Neural cell (in vitro differentiated cells): ENCODE measurements at regions not wholly inside any gene's neighbourhood (a gene's known extent, or its start where the extent isn't known, plus 50 kb on each side); places are given as distances from the start of the nearest gene placed in this dataset.

ENCODE experiments used
- H2AFZ ChIP-seq: fragments of 200-600, 300-800 bp; sonication (generic), shearing (Covaris generic); 2 replicates; pipeline ENCODE4 v1.6.0; 2014; ENCODE audit warnings: low read depth, mild to moderate bottlenecking, antibody characterized with exemption, low read length, moderate library complexity
- H3F3A ChIP-seq: fragments of 200-600 bp; shearing (Covaris generic); 2 replicates; pipeline ENCODE4 v1.6.1; 2016; ENCODE audit warnings: mild to moderate bottlenecking, moderate library complexity, mixed read lengths, antibody characterized with exemption, low read length; ENCODE audit not compliant: insufficient read depth, poor library complexity, severe bottlenecking
- H3K27ac ChIP-seq: fragments of 200-600, 300-800 bp; sonication (generic), shearing (Covaris generic); 2 replicates; pipeline ENCODE4 v1.5.1; 2014; ENCODE audit warnings: mild to moderate bottlenecking, low read length, moderate library complexity
- H3K27me3 ChIP-seq: fragments of 300-800, 200-600 bp; sonication (generic), shearing (Covaris generic); 2 replicates; pipeline ENCODE4 v1.6.0; 2014; ENCODE audit warnings: mild to moderate bottlenecking, low read depth, low read length, moderate library complexity; ENCODE audit not compliant: insufficient read depth
- H3K36me3 ChIP-seq: fragments of 300-800, 200-600 bp; sonication (generic), shearing (Covaris generic); 2 replicates; pipeline ENCODE4 v1.5.1; 2014; ENCODE audit warnings: mild to moderate bottlenecking, antibody characterized with exemption, low read length, moderate library complexity; ENCODE audit not compliant: insufficient read depth
- H3K4me2 ChIP-seq: fragments of 300-800, 200-600 bp; sonication (generic), shearing (Covaris generic); 2 replicates; pipeline ENCODE4 v1.6.0; 2014; ENCODE audit warnings: mild to moderate bottlenecking, low read length
- H3K4me3 ChIP-seq: fragments of 300-800, 200-600 bp; sonication (generic), shearing (Covaris generic); 2 replicates; pipeline ENCODE4 v1.5.1; 2014; ENCODE audit warnings: mild to moderate bottlenecking, low read length, moderate library complexity
- H3K79me2 ChIP-seq: fragments of 200-600 bp; shearing (Covaris generic); replicated peaks from 2 replicates; pipeline ENCODE4 v1.6.0; 2014; ENCODE audit warnings: mild to moderate bottlenecking, low read length, moderate library complexity; ENCODE audit not compliant: insufficient read depth
- H3K9ac ChIP-seq: fragments of 300-800, 200-600 bp; sonication (generic), shearing (Covaris generic); 2 replicates; pipeline ENCODE4 v1.6.1; 2016; ENCODE audit warnings: mild to moderate bottlenecking, low read length, mixed read lengths
- H3K9me2 ChIP-seq: fragments of 200-600 bp; shearing (Covaris generic); 2 replicates; pipeline ENCODE4 v1.6.1; 2016; ENCODE audit warnings: mild to moderate bottlenecking, low read length, mixed read lengths; ENCODE audit not compliant: insufficient read depth
- H3K9me3 ChIP-seq: fragments of 200-600, 300-800 bp; sonication (generic), shearing (Covaris generic); 2 replicates; pipeline ENCODE4 v1.6.1; 2016; ENCODE audit warnings: mild to moderate bottlenecking, mixed run types, low read length, moderate library complexity, mixed read lengths
- H4K20me1 ChIP-seq: fragments of 200-600 bp; shearing (Covaris generic); 2 replicates; pipeline ENCODE4 v1.6.1; 2016; ENCODE audit warnings: mild to moderate bottlenecking, mixed run types; ENCODE audit not compliant: insufficient read depth
- EP300 ChIP-seq: fragments of 450-650 bp; conservative IDR thresholded peaks from 2 replicates; pipeline ENCODE4 v1.6.1; 2014; ENCODE audit warnings: antibody characterized with exemption, mild to moderate bottlenecking, moderate library complexity; ENCODE audit not compliant: poor library complexity, severe bottlenecking
- EZH2 ChIP-seq: fragments of 200-600, 300-800 bp; shearing (Covaris generic), sonication (generic); IDR thresholded peaks from 2 replicates; pipeline ENCODE4 v1.6.1; 2014; ENCODE audit warnings: antibody characterized with exemption, low read length, borderline replicate concordance, mild to moderate bottlenecking; ENCODE audit not compliant: insufficient read depth, poor library complexity, severe bottlenecking
- MXI1 ChIP-seq: fragments of 450-650 bp; conservative IDR thresholded peaks from 2 replicates; pipeline ENCODE4 v1.6.1; 2014; ENCODE audit warnings: antibody characterized with exemption, mild to moderate bottlenecking; ENCODE audit not compliant: poor library complexity, severe bottlenecking
- POLR2AphosphoS5 ChIP-seq: IDR thresholded peaks from 2 replicates; pipeline ENCODE4 v1.6.1; 2012
- RAD21 ChIP-seq: fragments of 450-650 bp; conservative IDR thresholded peaks from 2 replicates; pipeline ENCODE4 v1.6.1; 2014; ENCODE audit warnings: antibody characterized with exemption, mild to moderate bottlenecking, moderate library complexity
- REST ChIP-seq: IDR thresholded peaks from 2 replicates; pipeline ENCODE4 v1.6.1; 2012; ENCODE audit warnings: borderline replicate concordance
- SMC3 ChIP-seq: fragments of 450-650 bp; conservative IDR thresholded peaks from 2 replicates; pipeline ENCODE4 v1.6.1; 2014; ENCODE audit warnings: antibody characterized with exemption, mild to moderate bottlenecking, moderate library complexity; ENCODE audit not compliant: poor library complexity
- TAF1 ChIP-seq: IDR thresholded peaks from 2 replicates; pipeline ENCODE4 v1.6.1; 2012; ENCODE audit warnings: low read depth
- TF ChIP-seq, protein P1 (sequence below): fragments of 450-650 bp; IDR thresholded peaks from 2 replicates; pipeline ENCODE4 v1.5.1; 2014; ENCODE audit warnings: antibody characterized with exemption, mild to moderate bottlenecking, moderate library complexity; ENCODE audit not compliant: poor library complexity, severe bottlenecking

GRCh38 chr4:149296503-149296902, 519.1 kb downstream of the IQCM start:
- Histone ChIP-seq H3K79me2 (no peaks in the 10 kb centered on the region), H3K9me3 (no peaks in the 10 kb centered on the region), H3K9me2 (no peaks in the 10 kb centered on the region), H4K20me1 (no peaks in the 10 kb centered on the region), H3K27ac (no peak overlapping the region), H3F3A (no peaks in the 10 kb centered on the region), H2AFZ (no peak overlapping the region), H3K9ac (no peak overlapping the region), H3K4me2 (no peak overlapping the region), H3K27me3 (no peaks in the 10 kb centered on the region), H3K4me3 (no peak overlapping the region), H3K36me3 (no peaks in the 10 kb centered on the region)
- TF ChIP-seq TAF1 (no peak), EZH2 (no peak), EP300 (no peak), REST (no peak), POLR2AphosphoS5 (no peak), RAD21 (no peak), MXI1 (no peak), SMC3 (no peak)
- TF ChIP-seq, protein P1, sequence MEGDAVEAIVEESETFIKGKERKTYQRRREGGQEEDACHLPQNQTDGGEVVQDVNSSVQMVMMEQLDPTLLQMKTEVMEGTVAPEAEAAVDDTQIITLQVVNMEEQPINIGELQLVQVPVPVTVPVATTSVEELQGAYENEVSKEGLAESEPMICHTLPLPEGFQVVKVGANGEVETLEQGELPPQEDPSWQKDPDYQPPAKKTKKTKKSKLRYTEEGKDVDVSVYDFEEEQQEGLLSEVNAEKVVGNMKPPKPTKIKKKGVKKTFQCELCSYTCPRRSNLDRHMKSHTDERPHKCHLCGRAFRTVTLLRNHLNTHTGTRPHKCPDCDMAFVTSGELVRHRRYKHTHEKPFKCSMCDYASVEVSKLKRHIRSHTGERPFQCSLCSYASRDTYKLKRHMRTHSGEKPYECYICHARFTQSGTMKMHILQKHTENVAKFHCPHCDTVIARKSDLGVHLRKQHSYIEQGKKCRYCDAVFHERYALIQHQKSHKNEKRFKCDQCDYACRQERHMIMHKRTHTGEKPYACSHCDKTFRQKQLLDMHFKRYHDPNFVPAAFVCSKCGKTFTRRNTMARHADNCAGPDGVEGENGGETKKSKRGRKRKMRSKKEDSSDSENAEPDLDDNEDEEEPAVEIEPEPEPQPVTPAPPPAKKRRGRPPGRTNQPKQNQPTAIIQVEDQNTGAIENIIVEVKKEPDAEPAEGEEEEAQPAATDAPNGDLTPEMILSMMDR: no peak

- Histone ChIP-seq H3K4me3 (no peak overlapping the region), H3K36me3 (no peaks in the 10 kb centered on the region), H3K9me3 (no peaks in the 10 kb centered on the region), H3K4me2 (no peak overlapping the region), H2AFZ (no peak overlapping the region), H3K79me2 (no peaks in the 10 kb centered on the region), H3K9me2 (no peaks in the 10 kb centered on the region), H3K27me3 (no peaks in the 10 kb centered on the region), H3F3A (no peaks in the 10 kb centered on the region), H4K20me1 (no peaks in the 10 kb centered on the region), H3K9ac (no peak overlapping the region), H3K27ac (no peak overlapping the region)
- no peak for TF ChIP-seq EZH2
- TF ChIP-seq RAD21: no peak
- no peak for TF ChIP-seq EP300
- TF ChIP-seq, protein P1: no peak
- no peak for TF ChIP-seq TAF1
- TF ChIP-seq POLR2AphosphoS5: no peak
- no peak for TF ChIP-seq MXI1
- TF ChIP-seq SMC3: no peak
- no peak for TF ChIP-seq REST
Observed at GRCh38 chr4:149296084-149296483, 519.6 kb downstream of the IQCM start.
